Spleen (tissue), 7 donors: ENCODE measurements at regions not wholly inside any gene's neighbourhood (a gene's known extent, or its start where the extent isn't known, plus 50 kb on each side); places are given as distances from the start of the nearest gene placed in this dataset.
"Not testable (repeated sequence)": the region's sequence is repeated elsewhere in the genome, so short reads cannot be mapped to it uniquely, and the experiment has no call there.

Experiments
- POLR2A ChIP-seq, 3 donors: fragments of 450-650 bp; IDR thresholded peaks; one replicate each; pipeline ENCODE4 v1.5.1; 2017; ENCODE audit warnings: antibody characterized with exemption in 3 of 3, mild to moderate bottlenecking in 1 of 3
- TF ChIP-seq, protein P1 (sequence below), 11 experiments: fragments of 200-600 bp in 7 of 11; fragments of 450-650 bp in 4 of 11; sonication (generic) in 4 of 11; IDR thresholded peaks in 8 of 11; conservative IDR thresholded peaks in 3 of 11; 1 replicate in 7 of 11; 2 replicates in 4 of 11; pipeline versions ENCODE4 v1.4.0 to v1.8.0; 2016 to 2021; ENCODE audit warnings: antibody characterized with exemption in 11 of 11, inconsistent platforms in 4 of 11, mild to moderate bottlenecking in 1 of 11
- donor health status: DM: no; HTN: no; CAD: no; lungs with moderate emphysema.
- donor health status: DM: no; HTN: no; CAD: no.
- donor health status: DM: no; HTN: no; CAD: no.

GRCh38 chr21:13351521-13351920, 258.1 kb upstream of the POTED start:
- TF ChIP-seq, protein P1, sequence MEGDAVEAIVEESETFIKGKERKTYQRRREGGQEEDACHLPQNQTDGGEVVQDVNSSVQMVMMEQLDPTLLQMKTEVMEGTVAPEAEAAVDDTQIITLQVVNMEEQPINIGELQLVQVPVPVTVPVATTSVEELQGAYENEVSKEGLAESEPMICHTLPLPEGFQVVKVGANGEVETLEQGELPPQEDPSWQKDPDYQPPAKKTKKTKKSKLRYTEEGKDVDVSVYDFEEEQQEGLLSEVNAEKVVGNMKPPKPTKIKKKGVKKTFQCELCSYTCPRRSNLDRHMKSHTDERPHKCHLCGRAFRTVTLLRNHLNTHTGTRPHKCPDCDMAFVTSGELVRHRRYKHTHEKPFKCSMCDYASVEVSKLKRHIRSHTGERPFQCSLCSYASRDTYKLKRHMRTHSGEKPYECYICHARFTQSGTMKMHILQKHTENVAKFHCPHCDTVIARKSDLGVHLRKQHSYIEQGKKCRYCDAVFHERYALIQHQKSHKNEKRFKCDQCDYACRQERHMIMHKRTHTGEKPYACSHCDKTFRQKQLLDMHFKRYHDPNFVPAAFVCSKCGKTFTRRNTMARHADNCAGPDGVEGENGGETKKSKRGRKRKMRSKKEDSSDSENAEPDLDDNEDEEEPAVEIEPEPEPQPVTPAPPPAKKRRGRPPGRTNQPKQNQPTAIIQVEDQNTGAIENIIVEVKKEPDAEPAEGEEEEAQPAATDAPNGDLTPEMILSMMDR (IDR thresholded peaks at IDR 0.05 in 8 of 11, conservative IDR thresholded peaks at IDR 0.05 in 3 of 11), result not testable (repeated sequence)
- TF ChIP-seq POLR2A (IDR thresholded peaks at IDR 0.05), result not testable (repeated sequence)
